H9 (cell line): ENCODE measurements at regions not wholly inside any gene's neighbourhood (a gene's known extent, or its start where the extent isn't known, plus 50 kb on each side); places are given as distances from the start of the nearest gene placed in this dataset.

Experiments
- DNase-seq: peaks from one replicate; pipeline ENCODE4 v3.0.0-alpha.2; 2017
- H2AFZ ChIP-seq: one replicate; pipeline ENCODE4 v1.6.1; 2013; ENCODE audit warnings: mild to moderate bottlenecking, low read length, control low read depth, moderate library complexity
- H2AK5ac ChIP-seq: 2 replicates; pipeline ENCODE4 v1.6.1; 2013; ENCODE audit warnings: low read length, control low read depth, mixed read lengths; ENCODE audit not compliant: insufficient read length
- H2BK120ac ChIP-seq: one replicate; pipeline ENCODE4 v1.6.1; 2013; ENCODE audit warnings: low read depth, mild to moderate bottlenecking, low read length, control low read depth, inconsistent platforms; ENCODE audit not compliant: poor library complexity, severe bottlenecking
- H2BK12ac ChIP-seq: 2 replicates; pipeline ENCODE4 v1.6.1; 2013; ENCODE audit warnings: low read length, control low read depth, mixed read lengths, low read depth; ENCODE audit not compliant: insufficient read length
- H2BK15ac ChIP-seq: 2 replicates; pipeline ENCODE4 v1.6.1; 2013; ENCODE audit warnings: low read depth, low read length, control low read depth
- H2BK20ac ChIP-seq: one replicate; pipeline ENCODE4 v1.6.1; 2013; ENCODE audit warnings: low read depth, mild to moderate bottlenecking, low read length, control low read depth, inconsistent platforms; ENCODE audit not compliant: poor library complexity, severe bottlenecking
- H2BK5ac ChIP-seq: 2 replicates; pipeline ENCODE4 v1.6.1; 2013; ENCODE audit warnings: low read length, control low read depth, mixed read lengths; ENCODE audit not compliant: insufficient read length
- H3K14ac ChIP-seq: 2 replicates; pipeline ENCODE4 v1.6.1; 2013; ENCODE audit warnings: low read length, control low read depth; ENCODE audit not compliant: insufficient read depth
- H3K18ac ChIP-seq: 2 replicates; pipeline ENCODE4 v1.6.1; 2013; ENCODE audit warnings: low read depth, mild to moderate bottlenecking, mixed read lengths, low read length, control low read depth; ENCODE audit not compliant: insufficient read length
- H3K23ac ChIP-seq: 2 replicates; pipeline ENCODE4 v1.6.1; 2013; ENCODE audit warnings: low read length, control low read depth, mixed read lengths, low read depth; ENCODE audit not compliant: insufficient read length
- H3K23me2 ChIP-seq: 2 replicates; pipeline ENCODE4 v1.6.1; 2013; ENCODE audit warnings: low read depth, mild to moderate bottlenecking, mixed read lengths, low read length, control low read depth; ENCODE audit not compliant: insufficient read length, poor library complexity, severe bottlenecking
- H3K27ac ChIP-seq: 2 replicates; pipeline ENCODE4 v1.5.1; 2013; ENCODE audit warnings: low read length, control low read depth, mixed read lengths, low read depth; ENCODE audit not compliant: insufficient read length
- H3K27me3 ChIP-seq: 2 replicates; pipeline ENCODE4 v1.6.1; 2013; ENCODE audit warnings: low read length, control low read depth, inconsistent platforms; ENCODE audit not compliant: insufficient read depth
- H3K4ac ChIP-seq: 2 replicates; pipeline ENCODE4 v1.6.1; 2013; ENCODE audit warnings: low read depth, mild to moderate bottlenecking, control low read depth, inconsistent platforms, low read length, moderate library complexity
- H3K4me1 ChIP-seq: 2 replicates; pipeline ENCODE4 v1.6.1; 2013; ENCODE audit warnings: low read length, control low read depth, inconsistent platforms; ENCODE audit not compliant: insufficient read depth
- H3K4me2 ChIP-seq: 2 replicates; pipeline ENCODE4 v1.6.1; 2013; ENCODE audit warnings: low read length, control low read depth, mixed read lengths; ENCODE audit not compliant: insufficient read length, insufficient read depth
- H3K56ac ChIP-seq: 2 replicates; pipeline ENCODE4 v1.6.1; 2013; ENCODE audit warnings: low read depth, mild to moderate bottlenecking, mixed read lengths, low read length, control low read depth; ENCODE audit not compliant: insufficient read length
- H3K79me1 ChIP-seq: 2 replicates; pipeline ENCODE4 v1.6.1; 2013; ENCODE audit warnings: low read depth, mild to moderate bottlenecking, moderate library complexity, low read length, control low read depth, inconsistent platforms; ENCODE audit not compliant: insufficient read depth, poor library complexity, severe bottlenecking
- H3K79me2 ChIP-seq: 2 replicates; pipeline ENCODE4 v1.6.1; 2013; ENCODE audit warnings: low read length, control low read depth, inconsistent platforms; ENCODE audit not compliant: insufficient read depth
- H3K9ac ChIP-seq: 2 replicates; pipeline ENCODE4 v1.6.1; 2013; ENCODE audit warnings: low read length, control low read depth, mixed read lengths; ENCODE audit not compliant: insufficient read length; ENCODE audit errors: extremely low read depth
- H3K9me3 ChIP-seq: one replicate; pipeline ENCODE4 v1.6.1; 2013; ENCODE audit warnings: low read depth, low read length, inconsistent platforms; ENCODE audit not compliant: control insufficient read depth
- H3T11ph ChIP-seq: one replicate; pipeline ENCODE4 v1.6.1; 2013; ENCODE audit warnings: mild to moderate bottlenecking, low read length, control low read depth, inconsistent platforms
- H4K20me1 ChIP-seq: one replicate; pipeline ENCODE4 v1.6.1; 2013; ENCODE audit not compliant: control insufficient read depth, insufficient read length, insufficient read depth
- H4K5ac ChIP-seq: 2 replicates; pipeline ENCODE4 v1.6.1; 2013; ENCODE audit warnings: low read depth, mild to moderate bottlenecking, mixed read lengths, low read length, control low read depth; ENCODE audit not compliant: insufficient read length
- H4K8ac ChIP-seq: replicated peaks from 2 replicates; pipeline ENCODE4 v1.6.1; 2013; ENCODE audit warnings: low read length, control low read depth, mixed read lengths, low read depth; ENCODE audit not compliant: insufficient read length
- H4K91ac ChIP-seq: 2 replicates; pipeline ENCODE4 v1.6.1; 2013; ENCODE audit warnings: low read depth, mild to moderate bottlenecking, moderate library complexity, mixed read lengths, low read length, control low read depth; ENCODE audit not compliant: insufficient read length
- H3K27ac Mint-ChIP-seq, 3 experiments: 2 replicates in 2 of 3; 3 replicates in 1 of 3; pipeline ENCODE4 v1.8.0; 2020 to 2021; ENCODE audit warnings: mixed read lengths in 3 of 3, mild to moderate bottlenecking in 1 of 3, moderate library complexity in 1 of 3
- H3K27me3 Mint-ChIP-seq: 2 replicates; pipeline ENCODE4 v1.8.0; 2021; ENCODE audit warnings: low read depth, mild to moderate bottlenecking, moderate library complexity, mixed read lengths
- H3K36me3 Mint-ChIP-seq, 3 experiments: 2 replicates in 2 of 3; 3 replicates in 1 of 3; pipeline ENCODE4 v1.8.0; 2020 to 2021; ENCODE audit warnings: low read depth in 3 of 3, mixed read lengths in 3 of 3; ENCODE audit not compliant: insufficient read depth in 1 of 3
- H3K4me1 Mint-ChIP-seq, 2 experiments: 2 replicates each; pipeline ENCODE4 v1.8.0; 2020; ENCODE audit warnings: mixed read lengths in 2 of 2
- H3K4me3 Mint-ChIP-seq, 2 experiments: 2 replicates in 1 of 2; 3 replicates in 1 of 2; pipeline ENCODE4 v1.8.0; 2020 to 2021; ENCODE audit warnings: mild to moderate bottlenecking in 2 of 2, mixed read lengths in 2 of 2, moderate library complexity in 1 of 2
- H3K9me3 Mint-ChIP-seq, 2 experiments: 2 replicates in 1 of 2; 3 replicates in 1 of 2; pipeline ENCODE4 v1.8.0; 2020; ENCODE audit warnings: mild to moderate bottlenecking in 2 of 2, mixed read lengths in 2 of 2, moderate library complexity in 1 of 2
- CTCF ChIP-seq: fragments of 200-600 bp; sonication (generic); conservative IDR thresholded peaks from 3 replicates; pipeline ENCODE4 v1.8.0; 2021; ENCODE audit warnings: antibody characterized with exemption, mild to moderate bottlenecking
- WGBS: extraction: QIAGEN DNeasy Blood & Tissue Kit; methylation state at CpG from one replicate; pipeline ENCODE4 v1.1.7; 2013; ENCODE audit warnings: missing lambda C conversion rate, low lambda C conversion rate, mixed read lengths; ENCODE audit not compliant: insufficient read length; ENCODE audit errors: extremely low coverage; 5-methylcytosine and 5-hydroxymethylcytosine counted together

DNA sequence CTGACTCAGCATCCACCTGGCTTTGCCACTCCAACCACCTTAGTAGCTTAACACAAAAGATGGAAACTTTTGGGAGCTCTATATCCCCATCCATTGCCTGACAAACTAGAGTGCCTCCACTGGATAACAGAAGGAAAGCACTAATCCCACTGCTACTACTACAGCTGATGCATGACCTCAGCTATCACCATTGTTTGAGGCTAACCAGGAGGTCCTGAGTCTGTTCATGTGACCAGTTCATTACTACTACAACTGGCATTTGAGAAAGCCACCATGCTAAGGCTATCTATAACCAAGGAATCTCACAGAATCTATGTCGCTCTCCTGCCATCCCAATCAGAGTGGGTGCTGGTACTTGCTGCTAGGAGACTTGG is 604.3 kb upstream of the CA10 start:
- no peak overlapping the region for H3K4me2 ChIP-seq
- no peaks in the 10 kb centered on the region for H3K9me3 ChIP-seq

More for the DNA sequence above, 604.3 kb upstream of the CA10 start:
- WGBS: no CpG with 5 or more reads among the region's 1 CpG
- no peak overlapping the region for H3K9ac ChIP-seq
- no peaks in the 10 kb centered on the region; the same call in 1 of the 2 replicates for H3K4me1 ChIP-seq
- H2BK15ac ChIP-seq: no peak overlapping the region
- Mint-ChIP-seq H3K27ac (no peak overlapping the region), H3K36me3 (peaks cover 0 to 5% (median 0%) of the 10 kb centered on the region in 3 experiments; a peak in 2 of 7 replicates), H3K4me1 (peaks cover 7 to 10% of the 10 kb centered on the region in 2 experiments; a peak in 3 of 4 replicates), H3K27me3 (no peaks in the 10 kb centered on the region; the same call in 1 of the 2 replicates), H3K4me3 (no peak overlapping the region), H3K9me3 (peaks cover 3 to 14% of the 10 kb centered on the region in 2 experiments; a peak in 4 of 5 replicates)
- no peak overlapping the region for H3K23ac ChIP-seq
- H4K91ac ChIP-seq: no peak overlapping the region
- H3T11ph ChIP-seq: no peak overlapping the region
- H4K5ac ChIP-seq: no peak overlapping the region
- DNase-seq: no peak
- H3K79me1 ChIP-seq: no peaks in the 10 kb centered on the region
- H3K14ac ChIP-seq: no peak overlapping the region
- H3K79me2 ChIP-seq: no peaks in the 10 kb centered on the region
- no peak overlapping the region for H3K56ac ChIP-seq
- no peak overlapping the region for H3K4ac ChIP-seq
- no peak overlapping the region for H3K27ac ChIP-seq
- no peak overlapping the region for H3K18ac ChIP-seq
- no peak overlapping the region for H2AFZ ChIP-seq
- H2AK5ac ChIP-seq: no peak overlapping the region
- no peak for TF ChIP-seq CTCF
- no peak overlapping the region for H2BK20ac ChIP-seq
- no peaks in the 10 kb centered on the region for H4K20me1 ChIP-seq
- H2BK5ac ChIP-seq: no peak overlapping the region
- H3K23me2 ChIP-seq: no peaks in the 10 kb centered on the region
- no peaks in the 10 kb centered on the region for H3K27me3 ChIP-seq
- no peak overlapping the region for H2BK120ac ChIP-seq
- no peak overlapping the region for H2BK12ac ChIP-seq
- H4K8ac ChIP-seq: no peak overlapping the region
